Stimulated activated CD8-positive, alpha-beta memory T cell treated with anti-CD3 and anti-CD28 coated beads, Interleukin-2, amount 100 ng/mL, for 1 hour (primary cell): ENCODE measurements at regions not wholly inside any gene's neighbourhood (a gene's known extent, or its start where the extent isn't known, plus 50 kb on each side); places are given as distances from the start of the nearest gene placed in this dataset.

ENCODE experiments used
- DNase-seq, 2 donors: peaks; one replicate each; pipeline ENCODE4 v3.0.0-alpha.2; 2020; ENCODE audit warnings: low read depth in 2 of 2

DNA sequence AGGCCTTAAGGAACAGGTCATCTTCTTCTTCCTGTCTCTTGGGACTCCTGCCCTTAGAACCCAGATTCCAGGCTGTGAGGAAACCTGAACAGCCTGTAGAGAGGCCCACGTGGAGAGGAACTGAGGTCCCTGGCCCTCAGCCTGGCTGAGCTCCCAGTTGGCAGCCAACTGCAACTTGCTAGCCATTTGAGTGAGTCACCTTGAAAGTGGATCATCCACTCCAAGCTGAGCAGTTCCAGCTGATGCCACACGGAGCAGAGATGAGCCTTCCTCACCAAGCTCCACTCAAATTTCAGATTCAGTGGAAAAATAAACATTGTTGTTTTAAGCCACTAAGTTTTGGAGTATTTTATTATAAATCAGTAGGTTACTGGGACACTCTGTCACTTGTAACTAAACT is 392.5 kb downstream of the BCOR start:
- no peak for DNase-seq

DNA sequence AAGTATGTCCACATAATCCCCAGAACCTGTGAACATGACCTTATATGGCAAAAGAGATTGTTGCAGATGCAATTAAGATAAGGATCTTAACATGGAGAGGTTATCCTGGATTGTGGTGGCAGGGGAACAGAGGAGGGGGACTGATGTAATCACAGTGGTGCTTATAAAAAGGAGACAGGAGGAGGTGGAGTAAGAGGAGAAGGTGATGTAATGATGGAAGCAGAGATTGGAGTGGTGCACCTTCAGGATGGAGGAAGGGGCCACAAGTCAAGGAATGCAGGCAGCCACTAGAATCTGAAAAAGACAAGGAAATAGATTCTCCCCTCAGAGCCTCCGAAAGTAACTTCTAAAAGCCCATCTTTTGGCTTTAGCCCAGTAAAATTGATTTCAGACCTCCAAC is 388.4 kb downstream of the BCOR start:
- DNase-seq: no peak

DNA sequence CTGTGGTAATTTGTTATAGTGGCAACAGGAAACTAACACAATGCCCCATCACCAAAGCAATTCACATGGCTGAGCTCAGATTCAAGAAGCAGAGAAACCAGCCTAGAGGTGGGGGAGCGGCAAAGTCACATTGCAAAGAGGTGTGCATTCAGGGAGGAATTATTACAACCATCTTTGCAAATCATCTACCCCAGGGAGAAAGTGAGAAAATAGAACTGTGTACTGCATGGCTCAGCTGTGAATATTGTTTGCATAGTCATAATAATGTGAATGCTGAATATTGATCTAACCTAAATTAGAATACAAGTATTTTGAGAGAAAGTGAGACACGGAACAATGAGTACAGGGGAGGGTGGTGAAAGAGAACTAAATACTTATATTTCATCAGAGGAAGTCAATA is 387.9 kb downstream of the BCOR start:
- DNase-seq: no peak

DNA sequence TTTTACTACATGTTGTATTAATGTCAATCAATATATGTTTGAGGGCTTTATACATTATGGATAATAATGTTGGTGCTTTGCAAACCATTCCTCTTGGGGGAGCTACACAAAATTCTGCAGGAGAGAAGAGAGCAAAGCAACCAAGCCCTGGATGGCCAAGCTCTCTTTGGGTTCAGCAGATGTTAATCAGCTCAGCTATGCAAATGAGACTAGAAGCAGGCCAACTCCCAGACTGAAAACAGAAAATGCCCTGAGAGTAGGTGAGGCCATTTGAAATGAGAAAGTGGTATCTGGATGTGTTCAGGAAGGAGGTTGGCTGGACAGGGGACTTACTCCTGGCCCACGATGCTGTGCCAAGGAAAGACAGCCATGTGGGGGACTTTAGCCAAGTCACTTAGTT is 387.0 kb downstream of the BCOR start:
- DNase-seq: no peak

DNA sequence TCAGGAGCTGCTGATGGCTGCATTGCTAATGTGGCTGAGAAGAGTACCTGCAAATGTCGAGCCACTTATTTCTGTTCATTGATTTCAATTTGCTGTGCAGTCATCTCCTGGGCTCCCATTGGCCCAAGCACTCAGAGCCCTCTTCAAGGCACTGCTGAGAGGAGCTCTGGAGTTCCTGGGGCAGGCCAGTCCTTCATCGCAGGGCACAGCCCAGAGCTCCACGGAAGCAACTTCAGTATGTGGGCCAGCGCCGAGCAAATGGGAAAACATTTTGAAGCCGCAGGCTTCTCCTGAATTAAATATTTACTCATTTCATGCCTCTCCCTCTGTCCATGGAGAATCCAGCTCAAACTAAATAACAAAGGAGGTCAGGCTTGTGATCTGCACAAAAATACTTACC is 383.3 kb downstream of the BCOR start:
- DNase-seq: no peak

DNA sequence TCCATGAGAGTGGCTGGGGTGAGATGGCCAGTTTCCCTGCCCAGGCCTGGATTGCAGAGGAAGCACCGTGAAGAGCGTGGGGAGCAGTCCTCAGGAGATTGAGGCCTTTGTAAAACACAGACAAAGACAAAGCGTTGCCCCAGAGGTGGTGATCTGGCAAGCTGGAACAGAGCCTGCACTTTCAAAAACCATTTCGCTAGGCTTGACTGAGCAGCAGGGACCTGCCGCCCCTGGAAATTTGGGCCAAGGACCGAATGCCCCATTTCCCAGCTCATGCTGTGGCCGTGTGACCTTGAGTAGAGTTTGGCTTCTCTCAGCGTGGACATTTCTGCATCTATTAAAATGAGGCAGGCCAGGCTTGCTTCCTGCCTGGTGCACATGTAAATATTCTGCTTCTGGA is 381.4 kb downstream of the BCOR start:
- no peak for DNase-seq

DNA sequence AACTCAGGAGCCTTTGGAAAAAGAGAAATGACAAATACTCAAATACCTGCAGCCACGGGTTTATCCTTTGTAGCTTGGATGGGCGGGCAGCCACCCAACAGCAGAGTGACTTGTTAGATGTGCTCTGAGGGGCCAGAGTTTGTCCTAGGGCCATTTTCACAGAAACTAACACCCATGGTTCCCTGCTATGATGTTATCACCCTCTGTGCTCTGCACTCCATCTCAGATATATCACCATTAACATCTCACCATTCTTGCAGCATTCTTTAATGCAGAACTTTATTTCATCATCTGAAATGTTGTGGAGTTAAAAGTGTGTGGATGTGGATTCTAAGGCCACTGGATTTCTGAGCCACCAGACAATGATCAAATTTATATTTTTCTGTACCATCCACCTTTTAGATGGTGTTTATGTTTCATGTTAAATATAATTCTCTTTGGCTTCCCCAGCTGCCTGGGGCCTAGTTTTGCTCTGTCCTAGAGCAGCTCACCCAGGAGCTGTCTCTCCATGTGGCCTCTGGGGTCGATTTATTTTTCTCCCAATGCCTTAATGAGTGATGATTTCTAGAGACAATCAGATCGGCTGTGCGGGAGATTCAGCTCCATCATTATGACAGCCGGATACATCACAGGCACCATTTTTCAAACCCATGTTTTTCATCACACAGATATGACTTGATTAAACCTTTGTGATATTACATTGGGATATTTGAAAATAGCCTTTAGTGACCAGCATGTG is 380.8 kb downstream of the BCOR start:
- DNase-seq: no peak

DNA sequence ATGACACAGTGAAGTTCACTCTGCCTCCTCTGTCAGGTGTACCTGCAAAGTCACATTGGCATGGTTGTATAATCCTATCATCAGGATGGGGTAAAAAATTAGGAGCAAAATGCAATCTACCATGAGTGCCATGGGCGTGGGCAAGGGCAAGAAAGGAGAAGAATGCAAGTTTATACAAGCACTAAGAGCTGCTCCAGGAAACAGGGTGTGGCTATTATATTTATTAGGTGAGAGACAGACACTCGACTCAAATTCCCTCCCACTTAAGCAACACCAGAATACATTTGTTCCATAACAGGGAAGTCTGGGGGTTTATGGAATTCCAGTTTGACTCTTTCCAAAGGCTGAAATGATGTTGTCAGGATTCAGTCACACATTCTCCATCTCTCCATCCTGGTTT is 378.8 kb downstream of the BCOR start:
- DNase-seq: no peak

DNA sequence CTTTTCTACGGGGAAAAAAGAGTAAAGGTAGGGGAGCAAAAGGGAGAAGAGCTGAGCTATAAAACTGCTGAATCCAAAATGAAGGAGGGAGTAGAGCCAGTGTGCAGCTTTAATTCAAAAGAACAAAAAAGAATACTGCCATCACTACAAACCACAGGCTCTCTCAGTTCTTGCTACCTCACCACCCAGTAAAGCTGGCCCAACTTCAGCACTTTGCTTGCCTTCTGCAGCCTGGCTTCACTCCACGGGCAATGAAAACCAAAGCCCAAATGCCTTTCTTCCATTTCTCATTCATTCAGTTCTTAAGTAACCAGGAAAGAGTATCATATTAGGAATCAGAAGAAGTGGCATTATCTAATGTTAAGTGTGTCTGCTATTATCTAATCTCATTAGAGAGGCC is 376.8 kb downstream of the BCOR start:
- no peak for DNase-seq

DNA sequence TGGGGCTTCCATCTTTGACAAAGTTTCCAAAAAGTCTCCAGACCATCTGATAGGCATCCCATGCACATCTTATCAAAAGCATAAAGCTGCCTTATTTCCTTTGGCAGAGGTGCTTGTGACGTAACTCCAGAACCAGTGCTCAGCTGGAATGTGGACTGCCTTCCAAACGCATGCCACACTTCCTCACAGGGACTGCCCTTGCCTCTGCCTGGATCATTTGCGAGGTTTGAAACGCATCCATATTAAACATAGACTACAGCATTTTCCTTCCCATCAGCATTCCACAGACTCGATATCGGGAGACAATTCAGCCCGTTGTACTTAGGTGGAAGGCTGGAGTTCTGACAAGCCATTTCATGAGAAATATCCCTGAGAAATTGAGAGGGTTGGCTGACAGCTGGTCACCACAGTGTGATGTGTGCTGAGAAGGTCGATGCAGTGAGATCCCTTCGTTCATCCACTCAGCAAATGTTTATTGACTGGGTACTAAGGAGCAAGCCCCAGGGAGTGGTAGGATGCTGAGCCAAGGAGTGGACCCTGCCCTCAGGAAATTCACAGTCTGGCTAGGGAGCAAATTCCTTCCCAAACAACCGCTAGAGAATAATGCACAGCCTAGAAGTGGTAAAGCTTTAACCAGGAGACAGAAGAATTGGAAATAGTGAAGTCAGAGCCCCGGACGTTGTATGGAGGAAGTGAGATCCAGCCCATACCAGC is 376.0 kb downstream of the BCOR start:
- DNase-seq: no peak

DNA sequence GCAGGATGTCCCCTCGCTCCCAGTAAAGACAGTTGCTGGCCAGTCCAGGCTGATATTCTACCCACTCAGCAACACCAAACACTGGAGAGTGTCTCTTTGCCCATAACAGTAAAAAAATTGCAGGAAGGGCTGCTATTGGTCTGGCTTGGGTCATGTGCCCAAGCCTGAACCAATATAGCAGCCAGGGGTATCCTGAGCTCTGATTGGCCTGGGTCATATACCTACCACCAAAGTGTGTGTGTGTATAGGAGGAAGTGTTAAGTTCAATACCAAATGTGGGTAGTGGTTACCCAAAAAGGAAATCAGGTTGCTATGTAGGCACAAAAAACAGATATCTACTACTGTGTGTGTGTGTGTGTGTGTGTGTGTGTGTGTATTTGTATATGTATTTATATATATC is 373.2 kb downstream of the BCOR start:
- no peak for DNase-seq

DNA sequence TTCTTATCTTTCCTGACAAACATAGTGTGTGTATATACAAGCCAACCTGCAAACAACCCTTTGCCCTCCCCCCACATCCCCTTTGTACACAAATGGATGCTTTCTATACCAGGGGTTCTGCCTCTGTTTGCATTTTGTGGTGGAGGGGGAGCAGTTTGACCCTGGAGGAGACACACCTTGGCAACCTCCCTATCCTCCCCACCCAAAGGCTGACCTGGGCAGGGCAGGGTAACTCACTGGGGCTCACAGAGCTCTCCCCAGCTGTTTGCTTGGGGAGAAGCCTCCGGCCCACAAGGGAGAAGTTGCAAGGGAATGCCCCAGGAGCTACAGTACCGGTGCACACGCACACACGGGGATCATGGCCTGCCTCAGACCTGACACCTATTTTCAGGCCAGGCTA is 372.6 kb downstream of the BCOR start:
- no peak for DNase-seq

DNA sequence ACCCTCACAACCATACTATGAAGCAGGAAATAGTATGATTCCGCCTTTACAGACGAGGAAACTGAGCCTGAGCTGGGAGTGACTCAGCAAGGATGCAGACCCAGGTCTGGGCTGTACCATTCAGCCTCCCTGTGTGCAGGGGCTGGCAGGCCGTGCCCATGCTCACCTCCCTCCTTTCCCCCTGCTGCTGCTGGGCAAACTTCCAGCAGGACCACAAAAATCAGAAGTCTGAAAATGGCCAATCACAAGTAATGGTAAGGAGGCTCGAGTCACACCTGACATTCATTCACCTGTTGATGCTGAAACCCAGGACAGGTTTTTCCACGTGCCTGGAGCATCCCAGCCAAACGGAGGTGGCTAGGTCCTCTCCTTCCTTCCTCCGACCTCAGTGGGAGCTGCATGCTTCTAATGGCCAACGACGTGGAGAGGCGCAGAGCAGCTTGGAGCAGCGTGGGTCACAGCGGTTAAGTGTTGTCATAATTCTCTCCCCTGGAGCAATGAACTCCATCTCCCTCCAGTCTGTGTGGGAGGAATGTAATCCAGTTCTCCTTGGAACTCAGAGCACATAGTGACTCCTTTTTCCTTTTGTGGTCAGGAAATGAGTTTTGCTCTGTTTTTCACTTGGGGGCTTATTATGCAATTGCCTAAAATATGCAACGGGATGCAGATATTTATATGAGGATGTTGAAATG is 371.7 kb downstream of the BCOR start:
- no peak for DNase-seq

DNA sequence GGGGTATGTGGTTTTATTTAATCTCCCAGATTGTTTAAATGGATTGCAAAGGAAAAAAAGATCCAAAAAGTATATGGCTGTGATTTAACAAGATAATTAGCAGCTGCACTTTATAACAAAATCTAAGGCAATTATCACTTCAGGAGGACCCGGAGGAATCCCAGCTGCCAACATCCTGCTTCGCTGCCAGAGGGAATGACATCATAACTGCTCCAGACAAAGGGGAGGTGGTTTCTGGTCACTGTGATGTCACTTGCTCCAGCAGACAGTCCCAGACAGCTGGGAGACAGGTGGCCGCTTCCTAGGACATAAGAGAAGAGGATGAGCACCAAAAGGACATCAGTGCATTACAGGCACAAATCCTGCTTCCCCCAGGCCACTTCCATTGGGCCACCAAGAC is 371.0 kb downstream of the BCOR start:
- DNase-seq: no peak

DNA sequence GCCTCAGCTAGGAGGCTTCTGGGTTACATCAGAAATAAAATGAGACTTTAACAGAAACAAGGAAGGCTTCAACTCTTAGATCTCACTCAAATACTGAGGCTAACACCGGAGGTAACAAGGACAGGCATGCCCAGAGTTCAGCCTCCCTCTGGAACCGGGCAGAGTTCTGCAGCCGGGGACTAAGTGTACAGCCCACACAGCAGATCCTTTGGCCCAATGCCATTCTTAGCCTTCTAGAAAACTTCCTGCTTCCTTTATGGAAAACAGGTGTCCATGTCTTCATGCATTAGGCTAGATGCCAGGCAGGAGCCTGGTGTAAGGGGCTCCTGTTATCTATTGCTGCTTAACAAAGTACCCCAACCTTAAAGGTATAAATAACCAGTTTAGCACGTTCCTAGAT is 369.7 kb downstream of the BCOR start:
- DNase-seq: no peak

DNA sequence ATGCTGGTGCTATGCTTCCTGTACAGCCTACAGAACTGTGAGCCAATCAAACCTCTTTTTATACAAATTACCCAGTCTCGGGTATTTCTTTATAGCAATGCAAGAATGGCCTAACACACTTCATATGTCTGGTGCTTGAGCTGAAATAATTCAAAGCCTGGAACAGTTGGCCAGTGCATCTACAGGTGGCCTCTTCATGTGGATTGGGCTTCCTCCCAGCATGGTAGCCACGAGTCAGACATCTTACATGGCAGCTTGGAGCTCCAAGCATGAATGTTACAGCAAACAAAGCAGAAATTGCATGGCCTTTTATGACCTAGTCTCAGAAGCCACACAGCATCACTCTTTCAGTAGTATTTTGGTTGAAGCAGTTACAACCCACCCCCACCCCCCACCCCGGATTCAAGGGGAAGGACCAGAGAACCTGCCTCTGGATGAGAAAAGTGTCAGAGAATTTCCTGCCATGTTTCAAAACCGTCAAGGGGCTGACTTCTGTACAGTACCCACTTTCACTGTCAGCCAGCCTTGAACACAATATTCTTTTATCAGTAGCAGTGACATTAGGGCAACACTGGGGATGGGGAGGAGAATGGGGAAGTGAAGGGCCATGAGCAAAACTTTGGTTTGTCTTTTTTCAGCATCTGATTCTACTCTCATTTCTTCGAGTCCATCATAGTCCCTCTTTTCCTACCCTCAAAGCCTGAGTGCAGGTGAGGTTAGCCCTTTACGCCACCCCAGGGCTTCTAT is 368.7 kb downstream of the BCOR start:
- no peak for DNase-seq

DNA sequence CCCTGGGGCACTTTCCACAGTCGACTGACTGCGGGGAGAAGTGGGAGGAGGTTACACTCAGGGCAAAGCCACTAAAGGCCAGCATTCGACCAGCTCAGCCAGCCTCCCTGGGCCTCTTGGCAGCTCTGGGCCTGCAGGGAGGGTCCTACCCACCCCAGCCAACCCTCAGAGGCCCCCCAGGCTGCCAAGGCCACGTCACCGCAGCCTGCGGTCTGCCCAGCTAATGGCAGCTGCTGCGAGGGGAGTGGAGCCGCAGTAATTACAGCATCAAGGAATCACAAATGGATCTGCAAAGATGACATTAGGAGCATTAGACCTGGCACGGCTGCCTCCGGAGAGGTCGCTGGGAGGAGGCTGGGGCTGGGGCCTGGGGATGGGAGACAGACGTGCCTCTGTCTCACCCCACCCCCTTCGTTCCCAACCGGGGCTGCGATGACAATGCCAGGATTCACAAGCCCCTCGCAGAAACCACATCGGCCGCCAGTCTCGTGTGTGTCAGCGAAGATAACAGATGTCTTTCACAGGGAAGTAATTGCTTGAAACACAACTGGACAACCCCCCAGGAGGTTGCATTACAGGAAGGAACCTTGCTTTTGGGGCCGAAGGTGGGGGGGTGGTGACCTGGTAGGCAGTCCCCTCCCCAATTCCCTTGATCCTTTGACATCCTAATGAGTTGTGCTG is 367.6 kb downstream of the BCOR start:
- no peak for DNase-seq

DNA sequence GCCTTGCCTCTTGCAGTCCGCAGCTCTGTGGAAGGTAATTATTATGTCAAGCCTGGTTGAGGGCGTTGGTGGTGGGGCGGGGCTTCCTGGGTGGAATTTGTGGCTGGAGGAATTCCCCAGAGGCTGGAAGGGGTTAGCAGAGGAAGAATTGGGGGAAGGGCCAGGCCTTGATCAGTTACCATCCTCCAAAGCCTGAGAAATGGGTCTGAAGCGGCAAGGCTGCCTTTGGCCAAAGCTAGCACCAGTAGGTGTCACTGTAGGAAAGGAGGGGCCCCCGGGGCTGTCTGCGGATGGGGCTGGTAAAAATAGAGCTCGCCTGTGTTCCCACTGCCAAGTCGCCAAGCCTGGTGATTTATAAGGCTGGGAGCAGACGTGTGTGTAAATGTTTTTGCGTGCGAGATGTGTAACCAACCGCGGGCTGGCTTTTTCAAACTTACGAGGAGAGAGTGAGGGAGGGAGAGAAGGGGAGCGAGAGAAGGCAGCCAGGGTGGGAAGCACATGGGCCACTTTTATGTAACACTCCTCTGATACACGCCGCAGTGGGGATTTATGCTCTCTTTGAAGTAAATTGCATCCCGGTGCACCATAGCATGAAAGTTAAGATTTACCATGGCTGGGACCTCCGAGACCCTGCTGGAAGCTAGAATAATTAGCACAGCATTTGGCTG is 367.0 kb downstream of the BCOR start:
- DNase-seq: peak in 1 of 2 donors; percentile 23

DNA sequence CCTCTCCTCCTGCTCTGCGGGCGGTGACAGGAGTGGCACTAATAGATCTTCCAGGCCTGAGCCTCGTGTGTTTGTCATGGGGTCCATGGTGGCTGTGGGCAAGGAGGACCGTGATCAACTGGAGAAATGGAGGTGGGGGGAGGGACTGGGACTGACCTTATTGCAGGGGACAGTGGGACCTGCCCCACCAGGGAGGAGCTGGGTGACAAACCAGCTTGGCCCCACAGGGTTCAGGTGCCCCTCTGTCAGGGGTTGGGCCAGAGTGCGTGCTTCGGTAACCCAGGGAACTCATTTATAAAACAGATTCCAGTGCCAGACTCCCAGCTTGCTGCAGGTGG is 366.5 kb downstream of the BCOR start:
- no peak for DNase-seq

DNA sequence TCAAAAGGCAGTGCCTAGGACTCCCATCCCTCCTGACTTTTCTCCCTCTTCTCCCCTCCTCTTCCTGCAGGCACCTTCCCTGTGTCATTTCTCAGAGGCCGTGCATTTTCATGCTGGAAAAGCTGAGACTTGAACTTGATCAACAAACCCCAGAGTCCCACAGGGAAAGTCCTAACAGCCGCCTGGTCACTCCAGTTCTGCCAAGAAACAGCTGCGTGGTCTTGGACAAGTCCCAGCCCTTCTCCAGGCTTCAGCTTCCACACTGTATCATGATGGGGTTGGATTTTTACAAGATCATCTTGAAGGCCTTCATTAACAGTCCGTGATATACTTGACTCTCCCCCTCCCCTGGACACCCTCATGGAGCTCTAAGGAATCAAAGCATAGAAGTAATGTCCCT is 366.0 kb downstream of the BCOR start:
- DNase-seq: no peak

DNA sequence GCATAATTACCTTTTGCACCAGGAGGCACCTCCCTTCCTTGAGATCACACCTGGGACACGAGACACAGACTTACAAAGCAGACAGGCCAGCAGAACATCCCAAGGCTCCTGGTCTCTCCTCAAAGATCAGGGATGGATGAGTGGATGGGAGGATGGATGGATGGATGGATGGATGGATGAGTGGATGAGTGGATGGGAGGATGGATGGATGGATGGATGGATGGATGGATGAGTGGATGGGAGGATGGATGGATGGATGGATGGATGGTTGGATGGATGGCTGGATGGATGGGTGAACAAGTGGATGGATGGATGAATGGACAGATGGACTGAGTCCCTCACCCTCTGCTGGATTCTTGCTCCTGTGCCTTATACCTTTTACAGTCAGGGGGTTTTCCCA is 364.0 kb downstream of the BCOR start:
- DNase-seq: no peak
